GM21786 (cell line): ENCODE measurements at regions not wholly inside any gene's neighbourhood (a gene's known extent, or its start where the extent isn't known, plus 50 kb on each side); places are given as distances from the start of the nearest gene placed in this dataset.
"Not testable (repeated sequence)": the region's sequence is repeated elsewhere in the genome, so short reads cannot be mapped to it uniquely, and the experiment has no call there.

Experiments used
- ATAC-seq: cut with Tn5 transposase; IDR thresholded peaks from one replicate; pipeline ENCODE4 v1.9.1; 2021; ENCODE audit not compliant: unreplicated experiment

- ATAC-seq, result no peak
Observed at GRCh38 chr13:44887515-44887914, 101.8 kb downstream of the NUFIP1 start.

DNA sequence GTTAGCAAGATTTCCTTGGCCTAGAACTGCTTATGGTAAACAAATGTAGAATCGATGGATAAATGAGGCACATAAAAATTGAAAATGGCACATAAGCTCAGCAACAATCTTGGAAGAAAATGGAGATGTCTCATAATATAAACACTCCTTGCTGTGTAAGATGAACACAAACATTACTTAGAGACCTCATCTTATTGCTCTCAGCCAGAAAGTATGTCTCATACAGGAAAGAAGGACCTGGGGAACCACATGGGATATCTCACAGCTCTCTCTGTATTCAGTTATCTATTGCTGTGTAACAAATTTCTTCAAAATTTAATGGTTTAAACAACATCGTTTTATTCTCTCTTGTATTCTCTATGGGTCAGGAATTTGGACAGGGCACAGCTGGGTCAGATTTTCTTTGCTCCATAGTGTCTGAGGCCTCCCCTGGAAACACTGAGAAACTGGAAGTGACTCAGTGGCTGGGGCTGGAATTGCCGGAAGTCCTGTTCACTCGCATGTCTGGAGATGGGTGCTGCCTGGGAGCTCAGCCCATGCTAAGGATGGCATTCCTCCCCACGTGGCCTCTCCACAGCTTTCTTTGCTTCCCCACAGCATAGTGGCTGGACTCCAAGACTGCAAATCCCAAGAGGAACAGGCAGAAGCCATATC is 105.1 kb downstream of the NUFIP1 start:
- ATAC-seq, result no peak

DNA sequence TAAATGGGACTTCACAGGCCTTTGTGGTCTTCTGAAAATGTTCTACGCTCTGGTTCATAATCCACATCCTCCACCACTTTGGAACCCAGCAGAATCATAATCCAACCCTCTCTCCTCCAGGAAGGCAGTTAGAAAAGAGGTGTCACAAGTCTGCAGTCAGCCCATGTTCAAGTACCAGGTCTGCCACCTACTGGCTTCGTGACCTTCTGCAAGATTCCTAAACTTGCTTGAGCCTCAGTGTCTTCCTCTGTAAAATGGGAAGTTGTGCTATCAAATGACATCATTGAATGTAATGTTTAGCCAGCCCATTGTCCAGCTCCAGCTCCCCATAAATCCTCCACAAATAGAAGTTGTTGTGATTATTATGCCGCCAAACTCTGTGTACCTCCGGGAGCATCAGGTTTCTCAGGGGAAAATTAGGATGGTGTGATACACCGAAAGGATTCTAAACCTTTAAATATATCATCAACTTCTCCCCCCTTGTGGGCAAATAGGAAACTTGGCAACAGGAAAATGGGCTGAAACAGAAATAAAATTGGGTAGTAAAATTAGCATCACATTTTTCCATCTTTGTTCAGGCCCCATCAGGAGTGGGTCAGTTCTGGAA is 109.7 kb downstream of the NUFIP1 start:
- no peak for ATAC-seq

DNA sequence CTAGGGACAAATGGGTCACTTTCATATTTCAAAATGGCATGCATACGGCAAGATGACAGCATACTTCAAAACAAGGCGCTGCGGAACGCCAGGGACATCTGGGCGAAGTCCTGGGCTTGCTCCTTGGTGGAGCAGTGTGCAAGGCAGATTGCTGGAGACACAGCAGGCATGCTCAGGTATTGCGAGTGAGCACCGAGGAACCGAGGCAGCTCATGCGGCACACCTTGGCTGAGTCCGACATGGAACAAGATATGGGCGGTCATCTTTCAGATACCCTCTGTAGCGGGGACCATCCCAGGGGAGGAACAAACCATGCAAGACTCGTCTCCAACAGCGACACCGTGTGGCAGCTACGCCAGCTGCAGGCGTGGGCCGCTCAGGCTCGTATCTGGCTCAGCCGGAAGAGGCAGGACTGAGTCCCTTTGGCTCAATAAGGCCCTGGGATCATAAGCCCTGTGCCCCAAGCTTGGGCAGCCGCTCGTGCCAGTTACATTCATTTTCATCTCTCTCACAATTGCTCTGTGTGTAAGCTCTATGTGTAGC is 112.4 kb downstream of the NUFIP1 start:
- no peak for ATAC-seq

DNA sequence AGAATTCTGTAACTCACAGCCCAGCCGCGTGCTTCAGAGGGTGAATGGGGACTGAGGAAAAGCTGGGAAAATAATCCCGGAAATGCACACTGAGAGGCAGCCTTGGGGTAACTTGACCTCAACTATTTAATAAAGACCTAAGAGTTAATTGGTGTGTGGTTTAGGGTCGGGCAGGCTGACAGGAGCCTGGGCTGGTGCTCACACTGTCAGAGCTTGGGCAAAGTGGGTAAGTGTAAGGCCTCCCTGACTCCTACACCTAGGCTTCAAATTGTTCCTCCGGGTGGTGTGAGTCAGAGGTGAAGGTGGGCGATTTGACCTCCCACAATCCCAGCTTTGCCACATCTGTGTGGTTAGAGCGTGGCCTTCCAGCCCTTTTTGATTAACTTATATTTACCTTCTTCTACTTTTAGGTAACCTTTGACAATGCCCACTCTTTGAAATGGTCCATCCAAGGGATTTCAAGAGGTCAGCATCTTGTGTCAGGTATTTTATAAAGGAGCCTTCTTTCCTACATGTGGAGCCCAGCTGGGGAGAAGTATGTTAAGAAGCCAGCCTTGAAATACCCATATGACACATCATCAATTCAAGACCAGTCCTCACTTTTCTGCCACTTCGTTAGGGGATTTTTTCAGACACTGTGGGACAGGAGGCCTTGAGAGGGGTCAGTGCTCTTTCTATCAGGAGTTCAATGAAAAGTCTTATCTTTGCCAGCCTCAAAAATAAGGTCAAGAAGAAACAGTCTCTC is 114.2 kb downstream of the NUFIP1 start:
- no peak for ATAC-seq

DNA sequence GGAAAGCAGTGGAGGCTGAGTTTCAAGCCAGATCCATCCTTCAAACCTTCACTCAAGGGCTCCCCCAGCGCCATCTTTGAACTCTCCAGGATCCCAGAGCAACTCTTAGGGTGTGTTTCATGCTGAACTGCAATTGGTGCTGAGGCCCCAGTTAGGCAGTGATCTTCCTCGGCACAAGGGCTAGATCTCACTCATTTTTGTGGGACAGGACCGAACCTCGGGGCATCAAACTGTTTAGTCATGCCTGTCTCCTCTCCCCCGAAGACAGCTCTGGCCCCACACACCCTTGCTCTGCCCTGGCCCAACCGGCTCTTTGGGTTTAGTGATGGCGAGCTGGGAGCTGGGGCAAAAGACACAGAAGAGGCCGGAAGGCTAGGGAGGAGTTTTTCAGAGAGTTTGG is 115.1 kb downstream of the NUFIP1 start:
- no peak for ATAC-seq

GRCh38 chr13:44873461-44873860 is 115.8 kb downstream of the NUFIP1 start:
- no peak for ATAC-seq

DNA sequence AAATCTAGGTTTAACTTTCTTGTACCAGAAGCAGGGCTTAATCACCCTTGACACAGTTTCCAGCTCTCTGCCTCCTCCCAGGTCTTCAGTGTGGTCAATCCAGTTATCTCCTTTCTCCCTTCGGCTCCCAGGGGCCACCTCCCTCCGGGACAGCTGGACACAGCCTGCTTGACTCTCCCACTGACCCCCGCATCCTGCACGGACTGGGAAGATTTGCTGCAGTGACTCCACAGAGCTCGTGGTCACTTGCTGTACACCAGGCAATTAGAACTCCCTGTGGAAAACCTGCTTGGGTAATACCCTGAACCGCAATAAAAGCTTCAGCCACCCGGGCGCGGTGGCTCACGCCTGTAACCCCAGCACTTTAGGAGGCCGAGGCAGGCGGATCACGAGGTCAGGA is 116.5 kb downstream of the NUFIP1 start:
- no peak for ATAC-seq

DNA sequence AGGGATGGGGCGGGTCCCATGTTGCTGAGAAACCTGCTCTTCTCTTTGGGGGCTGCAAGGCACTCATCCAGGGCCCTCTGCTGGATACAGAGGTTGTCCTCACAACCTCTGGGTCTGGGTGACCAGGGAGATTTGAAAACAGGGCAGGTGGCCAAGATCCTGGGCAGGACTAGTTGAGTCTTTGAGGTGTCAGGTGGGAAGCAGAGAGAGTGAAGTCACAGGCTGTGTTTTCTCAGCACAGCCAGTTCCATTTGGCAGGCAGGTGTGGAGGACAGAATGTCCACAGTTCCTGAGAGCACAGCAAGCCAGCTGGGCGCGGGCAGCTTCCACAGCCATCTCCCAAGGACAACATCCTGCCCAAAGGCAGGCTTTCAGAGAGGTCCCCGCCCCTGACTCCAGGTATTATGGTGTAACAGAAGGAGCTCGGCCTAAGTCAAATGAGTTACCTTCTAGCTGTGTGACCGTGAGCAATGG is 118.8 kb downstream of the NUFIP1 start:
- ATAC-seq, result no peak

DNA sequence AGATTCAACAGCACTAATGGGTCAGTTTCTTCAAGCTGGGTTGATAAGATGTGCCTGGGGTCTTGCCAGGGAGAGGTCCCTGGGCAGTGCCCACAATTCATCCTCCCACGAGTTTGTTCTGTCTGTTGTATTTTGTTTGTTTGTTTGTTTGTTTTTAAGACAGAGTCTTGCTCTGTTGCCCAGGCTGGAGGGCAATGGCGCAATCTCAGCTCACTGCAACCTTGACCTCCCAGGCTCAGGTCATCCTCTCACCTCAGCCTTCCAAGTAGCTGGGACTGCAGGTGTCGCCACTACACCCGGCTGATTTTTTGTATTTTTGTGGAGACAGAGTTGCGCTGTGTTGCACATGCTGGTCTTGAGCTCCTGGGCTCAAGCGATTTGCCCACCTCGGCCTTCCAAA is 120.1 kb downstream of the NUFIP1 start:
- ATAC-seq, result no peak

DNA sequence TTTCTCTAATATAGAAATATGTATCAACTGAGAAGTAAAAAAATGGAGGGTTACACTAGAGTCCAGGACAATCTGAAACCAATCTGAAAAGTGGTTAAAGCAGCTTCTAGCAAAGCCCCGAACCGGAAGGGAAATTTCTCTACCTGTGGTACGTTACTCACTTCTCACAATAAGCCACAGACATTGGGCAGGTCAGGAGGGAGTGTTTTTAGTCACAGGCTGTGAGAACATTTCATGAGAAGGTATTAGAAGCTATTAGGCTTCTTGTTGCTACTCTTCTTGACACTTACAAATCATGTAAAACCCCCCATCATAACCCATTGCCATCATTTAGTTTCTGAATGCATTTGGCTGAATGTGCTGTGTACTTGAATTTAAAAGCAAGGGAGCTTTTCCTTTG is 120.9 kb downstream of the NUFIP1 start:
- ATAC-seq, result no peak

DNA sequence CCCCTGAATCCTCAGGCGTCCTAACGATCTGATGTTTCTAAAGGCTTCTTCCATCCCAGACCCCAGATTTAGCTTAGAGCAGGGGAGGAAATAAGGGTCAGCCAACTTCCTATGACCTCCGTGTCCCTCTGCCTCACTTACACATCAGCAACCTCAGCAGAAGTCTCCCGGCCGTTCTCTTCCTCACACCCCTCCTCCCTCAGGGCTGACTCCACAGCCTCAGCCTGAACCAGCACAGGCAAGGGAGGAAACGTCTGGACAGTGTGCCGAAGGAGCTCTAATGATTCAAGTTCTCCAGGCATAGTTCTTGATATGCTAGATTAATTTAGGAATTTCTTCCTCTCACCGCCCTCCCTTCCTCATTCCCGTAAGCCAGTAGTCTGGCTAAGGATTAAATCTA is 121.4 kb downstream of the NUFIP1 start:
- ATAC-seq, result no peak

- ATAC-seq, result no peak
Observed at GRCh38 chr13:44866411-44866911, 122.8 kb downstream of the NUFIP1 start.

DNA sequence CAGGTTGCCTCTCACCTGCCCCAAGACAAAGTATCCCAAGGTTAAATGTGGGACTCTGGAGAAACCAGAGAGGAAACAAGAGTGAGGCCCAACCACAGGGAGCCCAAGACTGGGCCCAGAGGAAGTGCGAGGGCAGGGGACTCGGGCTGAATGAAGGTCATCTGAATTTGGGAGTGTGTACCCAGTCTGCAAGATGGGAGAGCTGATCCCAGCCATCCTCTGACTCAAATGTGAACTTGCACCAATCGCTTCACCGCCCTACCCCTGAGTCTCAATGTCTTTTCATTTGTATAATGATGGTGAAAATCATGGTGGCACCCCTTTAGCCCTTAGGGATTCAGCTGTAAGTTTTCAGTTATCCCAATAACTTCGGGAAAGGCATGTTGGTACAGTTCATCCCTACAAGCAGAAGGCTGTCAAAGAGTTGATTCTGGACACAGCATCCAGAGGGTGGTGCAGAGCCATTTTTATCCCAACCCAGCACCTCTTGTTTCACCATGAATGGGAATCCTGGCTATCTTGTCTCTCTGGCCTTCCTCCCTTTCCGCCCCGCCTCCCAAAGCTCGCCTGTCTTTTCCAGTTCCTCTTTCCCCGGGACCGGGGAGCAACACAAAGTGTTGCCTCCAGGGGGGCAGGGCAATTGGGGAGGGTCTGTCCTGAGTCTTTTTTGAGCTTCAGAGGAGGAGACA is 123.4 kb downstream of the NUFIP1 start:
- ATAC-seq, result no peak

- not testable (repeated sequence) for ATAC-seq
Observed at GRCh38 chr13:44863641-44864040, 125.6 kb downstream of the NUFIP1 start.

DNA sequence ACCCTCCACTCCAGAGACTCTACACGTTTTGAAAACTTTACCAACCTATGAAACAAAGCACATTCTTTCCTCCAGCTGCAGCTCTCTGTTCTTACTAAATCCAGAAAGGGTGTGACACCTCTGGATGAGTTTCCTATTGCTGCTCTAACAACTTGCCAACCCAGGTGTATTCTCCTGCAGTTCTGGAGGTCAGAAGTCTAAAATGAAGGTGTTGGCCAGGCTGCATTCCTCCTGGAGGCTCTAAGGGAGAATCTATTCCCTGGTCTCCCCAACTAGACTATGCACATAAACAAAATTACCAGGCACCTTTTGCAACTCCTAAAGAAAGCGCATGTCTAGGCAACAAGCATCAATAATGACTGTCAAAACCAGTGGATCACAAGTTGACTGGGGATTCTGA is 128.8 kb downstream of the NUFIP1 start:
- ATAC-seq, result no peak

DNA sequence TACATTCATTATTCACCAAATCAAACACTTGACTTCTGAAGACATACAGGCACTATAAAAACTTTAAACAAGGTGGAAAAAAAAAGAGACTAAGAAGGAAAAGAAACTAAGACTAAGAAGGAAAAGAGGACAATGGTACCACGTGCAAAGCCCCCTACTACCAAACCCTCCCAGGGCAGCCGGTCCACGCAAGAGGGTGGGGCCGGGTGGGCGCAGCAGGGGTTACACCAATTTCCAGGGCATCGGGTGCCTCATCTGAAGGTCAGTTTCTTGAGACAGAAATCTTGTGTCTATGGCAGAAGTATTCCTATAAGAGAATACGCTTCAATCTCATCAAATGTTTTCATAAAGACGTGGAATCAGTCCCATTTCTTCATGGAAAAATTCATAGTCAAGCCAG is 131.5 kb downstream of the NUFIP1 start:
- ATAC-seq, result no peak

- ATAC-seq, result no peak
Observed at GRCh38 chr13:44857061-44857460, 132.2 kb downstream of the NUFIP1 start.

- no peak for ATAC-seq
Observed at GRCh38 chr13:44855860-44856259, 133.4 kb downstream of the NUFIP1 start.

- no peak for ATAC-seq
Observed at GRCh38 chr13:44854313-44855060, 134.8 kb downstream of the NUFIP1 start.
